Erythroblast (primary cell): ENCODE measurements at regions not wholly inside any gene's neighbourhood (a gene's known extent, or its start where the extent isn't known, plus 50 kb on each side); places are given as distances from the start of the nearest gene placed in this dataset.

ENCODE experiments used
- GATA1 ChIP-seq: IDR thresholded peaks from 2 replicates; pipeline ENCODE4 v1.6.1; 2011; ENCODE audit warnings: low read depth, mild to moderate bottlenecking, control low read depth, low read length, moderate library complexity
- POLR2A ChIP-seq: IDR thresholded peaks from 2 replicates; pipeline ENCODE4 v1.6.1; 2011; ENCODE audit warnings: mild to moderate bottlenecking, low read length

- TF ChIP-seq POLR2A, result no peak
- TF ChIP-seq GATA1, result no peak
These were observed 237.9 kb upstream of the PBX1 start for GRCh38 chr1:164320790-164321731.
